Bronchial epithelial cell (primary cell): ENCODE measurements at regions not wholly inside any gene's neighbourhood (a gene's known extent, or its start where the extent isn't known, plus 50 kb on each side); places are given as distances from the start of the nearest gene placed in this dataset.

Source experiments
- DNase-seq: peaks from one replicate; pipeline ENCODE4 v3.0.0-alpha.2; 2010; ENCODE audit warnings: low read depth
- FAIRE-seq: peaks from 2 replicates; lab custom pipeline; 2011; peaks lifted over from hg19 to GRCh38; lab: Jason Lieb, UNC
- H3K27me3 ChIP-seq: 2 replicates; pipeline ENCODE4 v1.5.1; 2011; ENCODE audit warnings: low read length; ENCODE audit not compliant: control insufficient read depth, insufficient read depth
- H3K36me3 ChIP-seq: 2 replicates; pipeline ENCODE4 v1.5.1; 2011; ENCODE audit warnings: low read length; ENCODE audit not compliant: control insufficient read depth, insufficient read depth
- H3K4me3 ChIP-seq: 2 replicates; pipeline ENCODE4 v1.5.1; 2011; ENCODE audit warnings: mild to moderate bottlenecking, low read depth, low read length, control low read depth
- CTCF ChIP-seq: IDR thresholded peaks from 2 replicates; pipeline ENCODE4 v1.5.1; 2011; ENCODE audit warnings: mild to moderate bottlenecking, moderate library complexity, low read length, control low read depth, inconsistent platforms; ENCODE audit not compliant: insufficient read depth, severe bottlenecking

- FAIRE-seq (no peak), DNase-seq (no peak)
- no peak for TF ChIP-seq CTCF
- Histone ChIP-seq H3K4me3 (no peak overlapping the region), H3K27me3 (no peaks in the 10 kb centered on the region), H3K36me3 (no peaks in the 10 kb centered on the region)
Measured at GRCh38 chr6:169069356-169069755, 184.3 kb downstream of the THBS2 start.

- no peak for TF ChIP-seq CTCF
- FAIRE-seq, result no peak
- DNase-seq, result no peak
- Histone ChIP-seq H3K36me3 (no peaks in the 10 kb centered on the region), H3K4me3 (no peak overlapping the region), H3K27me3 (no peaks in the 10 kb centered on the region)
Measured at GRCh38 chr6:169064194-169064593, 189.5 kb downstream of the THBS2 start.

GRCh38 chr6:169062272-169062671, 191.4 kb downstream of the THBS2 start:
- FAIRE-seq, result no peak
- TF ChIP-seq CTCF, result no peak
- no peak for DNase-seq
- Histone ChIP-seq H3K36me3 (no peaks in the 10 kb centered on the region), H3K4me3 (no peak overlapping the region), H3K27me3 (no peaks in the 10 kb centered on the region)

GRCh38 chr6:169058634-169059033, 195.0 kb downstream of the THBS2 start:
- Histone ChIP-seq H3K36me3 (no peaks in the 10 kb centered on the region), H3K27me3 (no peaks in the 10 kb centered on the region), H3K4me3 (no peak overlapping the region)
- no peak for TF ChIP-seq CTCF
- FAIRE-seq (no peak), DNase-seq (no peak)

GRCh38 chr6:169052462-169052861, 201.2 kb downstream of the THBS2 start:
- Histone ChIP-seq H3K4me3 (no peak overlapping the region), H3K27me3 (no peaks in the 10 kb centered on the region), H3K36me3 (no peaks in the 10 kb centered on the region)
- DNase-seq (no peak), FAIRE-seq (no peak)
- TF ChIP-seq CTCF, result no peak

GRCh38 chr6:169051371-169051770, 202.3 kb downstream of the THBS2 start:
- TF ChIP-seq CTCF, result no peak
- Histone ChIP-seq H3K4me3 (no peak overlapping the region), H3K36me3 (no peaks in the 10 kb centered on the region), H3K27me3 (no peaks in the 10 kb centered on the region)
- no peak for FAIRE-seq
- no peak for DNase-seq
